Endothelial cell (in vitro differentiated cells): ENCODE measurements at regions not wholly inside any gene's neighbourhood (a gene's known extent, or its start where the extent isn't known, plus 50 kb on each side); places are given as distances from the start of the nearest gene placed in this dataset.

ENCODE experiments used
- DNase-seq: peaks from one replicate; pipeline ENCODE4 v3.0.0; 2021; ENCODE audit warnings: low spot score
- H3K27ac Mint-ChIP-seq: one replicate; pipeline ENCODE4 v1.8.0; 2021; ENCODE audit warnings: mixed read lengths, inconsistent platforms; ENCODE audit not compliant: unreplicated experiment
- H3K27me3 Mint-ChIP-seq: one replicate; pipeline ENCODE4 v1.8.0; 2021; ENCODE audit warnings: mild to moderate bottlenecking, moderate library complexity, mixed read lengths, inconsistent platforms; ENCODE audit not compliant: unreplicated experiment
- H3K36me3 Mint-ChIP-seq: one replicate; pipeline ENCODE4 v1.8.0; 2021; ENCODE audit warnings: mild to moderate bottlenecking, low read depth, mixed read lengths, inconsistent platforms; ENCODE audit not compliant: unreplicated experiment
- H3K4me1 Mint-ChIP-seq: one replicate; pipeline ENCODE4 v1.8.0; 2021; ENCODE audit warnings: mild to moderate bottlenecking, mixed read lengths, inconsistent platforms; ENCODE audit not compliant: unreplicated experiment
- H3K4me3 Mint-ChIP-seq: one replicate; pipeline ENCODE4 v1.8.0; 2021; ENCODE audit warnings: mild to moderate bottlenecking, mixed read lengths, inconsistent platforms; ENCODE audit not compliant: unreplicated experiment
- H3K9me3 Mint-ChIP-seq: one replicate; pipeline ENCODE4 v1.8.0; 2021; ENCODE audit warnings: mixed read lengths, inconsistent platforms; ENCODE audit not compliant: unreplicated experiment
- CTCF ChIP-seq: fragments of 200-600 bp; sonication (generic); IDR thresholded peaks from one replicate; pipeline ENCODE4 v1.5.0; 2021; ENCODE audit warnings: antibody characterized with exemption; ENCODE audit not compliant: unreplicated experiment

- Mint-ChIP-seq H3K27ac (no peak overlapping the region), H3K4me3 (no peak overlapping the region), H3K36me3 (no peaks in the 10 kb centered on the region), H3K9me3 (no peaks in the 10 kb centered on the region), H3K27me3 (no peaks in the 10 kb centered on the region), H3K4me1 (no peaks in the 10 kb centered on the region)
- DNase-seq = no peak
- no peak for TF ChIP-seq CTCF
Measured at GRCh38 chr7:156400046-156400445, 240.5 kb upstream of the RNF32 start.

GRCh38 chr7:156397249-156397648 lies 243.3 kb upstream of the RNF32 start:
- DNase-seq = no peak
- Mint-ChIP-seq H3K27ac (no peak overlapping the region), H3K9me3 (no peaks in the 10 kb centered on the region), H3K27me3 (no peaks in the 10 kb centered on the region), H3K36me3 (no peaks in the 10 kb centered on the region), H3K4me3 (no peak overlapping the region), H3K4me1 (no peaks in the 10 kb centered on the region)
- TF ChIP-seq CTCF = no peak

- H3K4me1 Mint-ChIP-seq = peaks cover 3% of the 10 kb centered on the region
- H3K27me3 Mint-ChIP-seq = peaks cover 2% of the 10 kb centered on the region
- no peaks in the 10 kb centered on the region for H3K36me3 Mint-ChIP-seq
- H3K4me3 Mint-ChIP-seq = no peak overlapping the region
- TF ChIP-seq CTCF = no peak
- no peak overlapping the region for H3K27ac Mint-ChIP-seq
- DNase-seq = no peak
- H3K9me3 Mint-ChIP-seq = no peaks in the 10 kb centered on the region
Measured at GRCh38 chr7:156389116-156389692, 251.4 kb upstream of the RNF32 start.

GRCh38 chr7:156386097-156386496 lies 254.5 kb upstream of the RNF32 start:
- Mint-ChIP-seq H3K36me3 (no peaks in the 10 kb centered on the region), H3K4me1 (peaks cover 3% of the 10 kb centered on the region), H3K9me3 (no peaks in the 10 kb centered on the region), H3K27ac (no peak overlapping the region), H3K4me3 (no peak overlapping the region), H3K27me3 (peaks cover 2% of the 10 kb centered on the region)
- DNase-seq = peak; percentile 53
- TF ChIP-seq CTCF = no peak

GRCh38 chr7:156384706-156385105 lies 255.9 kb upstream of the RNF32 start:
- Mint-ChIP-seq H3K27ac (no peak overlapping the region), H3K27me3 (no peaks in the 10 kb centered on the region), H3K4me1 (no peaks in the 10 kb centered on the region), H3K9me3 (no peaks in the 10 kb centered on the region), H3K36me3 (no peaks in the 10 kb centered on the region), H3K4me3 (no peak overlapping the region)
- no peak for DNase-seq
- TF ChIP-seq CTCF = no peak
